Astrocyte of the spinal cord (primary cell): ENCODE measurements at regions not wholly inside any gene's neighbourhood (a gene's known extent, or its start where the extent isn't known, plus 50 kb on each side); places are given as distances from the start of the nearest gene placed in this dataset.

Source experiments
- DNase-seq: peaks from one replicate; pipeline ENCODE4 v3.0.0; 2011; ENCODE audit warnings: low read depth, low spot score
- H3K4me3 ChIP-seq: 2 replicates; pipeline ENCODE4 v1.5.1; 2011; ENCODE audit warnings: low read depth, mild to moderate bottlenecking, low read length, moderate library complexity
- in situ Hi-C: cut with HindIII; loops from 2 replicates; pipeline ENCODE4 v1.10.0; 2017; ENCODE audit warnings: low sequenced_read_pairs
- TF ChIP-seq, protein P1 (sequence below): IDR thresholded peaks from 2 replicates; pipeline ENCODE4 v1.5.1; 2012; ENCODE audit warnings: low read depth, mild to moderate bottlenecking, low read length, inconsistent platforms

DNA sequence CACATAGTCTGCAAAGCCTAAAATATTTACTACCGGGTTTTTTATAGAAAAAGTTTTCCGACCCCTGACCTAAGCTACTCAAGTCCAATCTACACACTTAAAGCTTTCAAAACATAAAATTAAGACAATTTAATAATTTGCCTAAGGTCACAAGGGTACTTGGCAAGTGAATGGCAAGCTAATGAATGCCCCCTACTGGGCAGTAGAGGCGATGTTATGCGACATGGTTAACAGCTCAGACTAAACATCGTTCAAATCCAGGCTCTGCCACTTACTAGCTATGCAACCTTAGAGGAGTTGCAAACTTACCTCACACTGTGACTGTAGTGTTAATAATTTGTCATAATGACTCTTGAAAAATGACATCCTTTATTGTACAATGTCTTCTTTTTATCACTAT lies 317.2 kb upstream of the NFIA start:
- no peak overlapping the region for H3K4me3 ChIP-seq
- in situ Hi-C loops: no loop called here
- TF ChIP-seq, protein P1, sequence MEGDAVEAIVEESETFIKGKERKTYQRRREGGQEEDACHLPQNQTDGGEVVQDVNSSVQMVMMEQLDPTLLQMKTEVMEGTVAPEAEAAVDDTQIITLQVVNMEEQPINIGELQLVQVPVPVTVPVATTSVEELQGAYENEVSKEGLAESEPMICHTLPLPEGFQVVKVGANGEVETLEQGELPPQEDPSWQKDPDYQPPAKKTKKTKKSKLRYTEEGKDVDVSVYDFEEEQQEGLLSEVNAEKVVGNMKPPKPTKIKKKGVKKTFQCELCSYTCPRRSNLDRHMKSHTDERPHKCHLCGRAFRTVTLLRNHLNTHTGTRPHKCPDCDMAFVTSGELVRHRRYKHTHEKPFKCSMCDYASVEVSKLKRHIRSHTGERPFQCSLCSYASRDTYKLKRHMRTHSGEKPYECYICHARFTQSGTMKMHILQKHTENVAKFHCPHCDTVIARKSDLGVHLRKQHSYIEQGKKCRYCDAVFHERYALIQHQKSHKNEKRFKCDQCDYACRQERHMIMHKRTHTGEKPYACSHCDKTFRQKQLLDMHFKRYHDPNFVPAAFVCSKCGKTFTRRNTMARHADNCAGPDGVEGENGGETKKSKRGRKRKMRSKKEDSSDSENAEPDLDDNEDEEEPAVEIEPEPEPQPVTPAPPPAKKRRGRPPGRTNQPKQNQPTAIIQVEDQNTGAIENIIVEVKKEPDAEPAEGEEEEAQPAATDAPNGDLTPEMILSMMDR: peak; percentile 56
- DNase-seq: peak; percentile 31

DNA sequence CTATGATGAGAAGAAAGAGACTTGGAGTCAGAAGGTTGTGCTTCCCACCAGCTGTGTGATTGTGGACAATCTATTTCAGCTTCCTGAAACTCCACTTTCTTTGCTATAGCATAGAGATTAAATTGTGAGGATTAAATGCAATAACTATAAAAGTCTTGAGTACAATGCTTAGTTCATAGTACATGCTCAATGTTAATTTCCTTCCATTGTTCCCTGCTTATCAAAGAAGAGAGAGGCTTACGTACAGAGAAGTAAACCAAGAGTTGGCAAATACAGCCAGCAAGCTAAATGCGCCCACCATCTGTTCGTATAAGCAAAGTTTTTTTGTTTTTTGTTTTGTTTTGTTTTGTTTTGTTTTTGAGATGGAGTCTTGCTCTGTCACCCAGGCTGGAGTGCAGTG lies 317.9 kb upstream of the NFIA start:
- TF ChIP-seq, protein P1: no peak
- no peak for DNase-seq
- no peak overlapping the region for H3K4me3 ChIP-seq
- in situ Hi-C loops: no loop called here

DNA sequence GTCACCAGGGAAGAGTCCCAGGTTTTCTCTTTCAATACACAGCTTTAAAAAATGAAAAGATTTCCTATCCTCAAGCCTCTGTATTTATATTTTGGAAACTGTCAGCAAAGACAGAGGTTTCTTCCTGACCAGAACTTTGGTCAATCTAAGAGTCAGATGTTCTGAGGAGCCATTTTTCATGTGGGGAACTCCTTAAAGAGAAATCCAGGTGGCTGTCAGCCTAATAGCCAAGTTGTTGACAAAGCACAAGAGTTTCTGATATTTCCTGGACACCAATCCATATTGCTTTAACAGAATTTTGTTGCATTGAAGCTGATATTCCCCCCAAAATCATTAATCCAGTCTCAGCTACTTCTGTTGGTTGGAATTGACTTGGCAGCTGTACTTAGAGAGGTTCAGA lies 318.6 kb upstream of the NFIA start:
- H3K4me3 ChIP-seq: no peak overlapping the region
- TF ChIP-seq, protein P1: no peak
- in situ Hi-C loops: no loop called here
- no peak for DNase-seq

DNA sequence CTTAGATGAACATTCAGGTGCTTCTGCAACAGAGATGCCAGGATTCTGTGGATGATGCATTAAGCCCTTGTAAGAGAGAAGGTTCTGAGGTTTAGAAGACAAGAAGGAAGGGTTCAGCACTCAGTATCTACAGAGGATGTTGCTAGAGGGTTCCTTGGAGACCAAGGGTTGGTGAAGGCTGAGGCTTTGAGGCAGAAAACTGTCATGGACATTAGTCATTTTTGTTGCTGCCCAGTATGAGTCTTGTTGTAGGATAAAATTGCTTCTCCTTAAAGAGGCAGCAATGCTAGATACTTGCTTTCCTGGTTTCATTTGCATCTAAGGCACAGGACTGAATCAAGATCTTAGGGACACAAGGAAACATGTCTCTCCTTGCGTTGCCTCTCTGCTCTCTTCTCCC lies 319.4 kb upstream of the NFIA start:
- in situ Hi-C loops: no loop called here
- DNase-seq: peak; percentile 9
- TF ChIP-seq, protein P1: no peak
- H3K4me3 ChIP-seq: no peak overlapping the region

DNA sequence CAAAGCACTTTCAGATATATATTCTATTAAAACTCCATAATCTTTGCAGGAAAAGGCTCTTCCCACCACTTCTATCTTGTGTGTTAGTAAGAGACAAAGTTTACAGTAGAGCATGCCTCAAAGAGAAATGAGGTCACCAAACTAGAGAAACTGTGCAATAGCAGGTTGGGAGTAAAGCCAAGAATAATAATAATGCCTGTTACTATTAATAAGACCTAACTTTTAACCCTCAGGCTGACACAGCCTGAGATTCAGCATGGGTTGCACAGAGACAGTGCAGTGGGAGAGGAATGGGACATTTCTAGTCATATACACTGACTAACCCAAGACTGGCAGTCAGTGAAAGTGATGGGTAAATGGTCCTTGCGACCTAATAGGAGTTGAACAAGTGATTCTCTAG lies 320.2 kb upstream of the NFIA start:
- in situ Hi-C loops: no loop called here
- TF ChIP-seq, protein P1: no peak
- peak; percentile 85 for DNase-seq
- no peak overlapping the region for H3K4me3 ChIP-seq

DNA sequence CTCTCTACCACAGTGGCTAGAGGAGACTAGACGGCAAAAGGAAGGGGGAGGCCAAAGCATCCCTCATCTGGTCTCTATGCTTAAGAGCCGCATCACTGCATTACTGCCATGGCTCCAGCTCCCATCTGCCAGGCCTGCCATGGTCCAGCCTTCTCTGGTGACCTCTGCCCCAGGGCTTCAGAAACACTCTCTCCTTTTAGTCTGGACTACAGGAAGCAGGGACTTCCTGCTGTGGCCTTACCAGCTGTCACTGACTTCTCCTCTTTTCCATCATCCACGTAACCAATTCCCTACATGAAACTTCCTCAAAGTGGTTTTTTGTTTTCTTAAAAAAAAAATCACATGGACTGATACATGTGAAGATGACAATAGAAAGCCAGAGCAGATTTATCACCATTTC lies 323.1 kb upstream of the NFIA start:
- in situ Hi-C loops: no loop called here
- TF ChIP-seq, protein P1: no peak
- DNase-seq: no peak
- H3K4me3 ChIP-seq: no peak overlapping the region

DNA sequence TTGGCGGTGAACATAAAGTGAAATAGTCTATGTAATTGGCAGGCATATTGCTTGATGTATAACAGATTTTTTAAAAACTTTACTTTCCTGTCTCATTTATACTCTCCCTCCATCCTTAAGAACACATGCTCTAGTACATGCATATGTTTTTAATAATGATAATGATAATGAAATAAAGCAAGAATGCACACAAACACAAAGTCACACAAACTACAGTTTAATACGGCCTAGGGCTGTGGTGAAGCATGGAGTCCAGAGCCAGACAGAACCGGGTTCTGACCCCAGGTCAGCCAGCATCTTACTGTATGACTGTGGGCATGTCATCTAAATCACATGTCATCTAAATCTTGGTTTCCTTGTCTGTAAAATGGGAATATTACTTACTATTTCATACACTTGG lies 324.9 kb upstream of the NFIA start:
- DNase-seq: no peak

More for the DNA sequence above, 324.9 kb upstream of the NFIA start:
- in situ Hi-C loops: no loop called here
- H3K4me3 ChIP-seq: no peak overlapping the region
- TF ChIP-seq, protein P1: no peak
